OCI-LY3 (cell line): ENCODE measurements at regions not wholly inside any gene's neighbourhood (a gene's known extent, or its start where the extent isn't known, plus 50 kb on each side); places are given as distances from the start of the nearest gene placed in this dataset.

Experiments
- EZH2phosphoT487 ChIP-seq: fragments of 200-600 bp; shearing (Covaris generic); IDR thresholded peaks from 2 replicates; pipeline ENCODE4 v1.6.1; 2018; ENCODE audit warnings: antibody characterized with exemption, mixed run types, low read depth
- TF ChIP-seq, protein P1 (sequence below): fragments of 200-600, 300-600 bp; sonication (generic); IDR thresholded peaks from 2 replicates; pipeline ENCODE4 v1.5.1; 2014; ENCODE audit warnings: antibody characterized with exemption, low read length, low read depth

DNA sequence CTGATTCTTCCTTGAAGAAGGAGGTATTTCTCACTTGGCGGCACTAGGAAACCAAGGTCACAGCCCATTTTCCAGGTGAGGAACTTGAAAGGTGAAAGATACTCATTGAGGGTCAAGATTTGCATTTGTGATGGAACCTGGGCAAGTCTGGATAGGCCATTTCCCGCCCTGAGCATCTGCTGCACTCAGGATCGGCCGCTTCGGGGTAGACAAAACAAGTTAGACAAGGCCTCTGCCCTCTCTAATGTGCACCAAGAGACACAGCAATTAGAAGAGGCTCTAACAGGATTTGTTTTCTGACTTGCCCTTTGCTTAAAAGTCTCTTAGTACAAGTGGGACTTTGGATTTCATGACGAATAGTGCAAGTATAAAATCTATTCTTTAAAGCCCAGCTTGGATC lies 167.2 kb downstream of the KTN1 start:
- TF ChIP-seq, protein P1, sequence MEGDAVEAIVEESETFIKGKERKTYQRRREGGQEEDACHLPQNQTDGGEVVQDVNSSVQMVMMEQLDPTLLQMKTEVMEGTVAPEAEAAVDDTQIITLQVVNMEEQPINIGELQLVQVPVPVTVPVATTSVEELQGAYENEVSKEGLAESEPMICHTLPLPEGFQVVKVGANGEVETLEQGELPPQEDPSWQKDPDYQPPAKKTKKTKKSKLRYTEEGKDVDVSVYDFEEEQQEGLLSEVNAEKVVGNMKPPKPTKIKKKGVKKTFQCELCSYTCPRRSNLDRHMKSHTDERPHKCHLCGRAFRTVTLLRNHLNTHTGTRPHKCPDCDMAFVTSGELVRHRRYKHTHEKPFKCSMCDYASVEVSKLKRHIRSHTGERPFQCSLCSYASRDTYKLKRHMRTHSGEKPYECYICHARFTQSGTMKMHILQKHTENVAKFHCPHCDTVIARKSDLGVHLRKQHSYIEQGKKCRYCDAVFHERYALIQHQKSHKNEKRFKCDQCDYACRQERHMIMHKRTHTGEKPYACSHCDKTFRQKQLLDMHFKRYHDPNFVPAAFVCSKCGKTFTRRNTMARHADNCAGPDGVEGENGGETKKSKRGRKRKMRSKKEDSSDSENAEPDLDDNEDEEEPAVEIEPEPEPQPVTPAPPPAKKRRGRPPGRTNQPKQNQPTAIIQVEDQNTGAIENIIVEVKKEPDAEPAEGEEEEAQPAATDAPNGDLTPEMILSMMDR = no peak
- TF ChIP-seq EZH2phosphoT487 = no peak
